Middle frontal gyrus (tissue), 1 donor: ENCODE measurements at regions not wholly inside any gene's neighbourhood (a gene's known extent, or its start where the extent isn't known, plus 50 kb on each side); places are given as distances from the start of the nearest gene placed in this dataset.

Experiments
- DNase-seq: peaks from one replicate; pipeline ENCODE4 v3.0.0-alpha.2; 2015; ENCODE audit warnings: low spot score; ENCODE audit errors: extremely low spot score

GRCh38 chr13:97134364-97135095, 87.6 kb upstream of the MBNL2 start:
- DNase-seq, result no peak

- DNase-seq, result no peak
These were observed 86.2 kb upstream of the MBNL2 start for GRCh38 chr13:97135883-97136282.

GRCh38 chr13:97136418-97136817, 85.7 kb upstream of the MBNL2 start:
- no peak for DNase-seq

GRCh38 chr13:97139691-97140090, 82.4 kb upstream of the MBNL2 start:
- DNase-seq, result no peak

GRCh38 chr13:97140131-97140530, 82.0 kb upstream of the MBNL2 start:
- DNase-seq, result no peak

- DNase-seq, result no peak
These were observed 81.5 kb upstream of the MBNL2 start for GRCh38 chr13:97140611-97141010.

- DNase-seq, result no peak
These were observed 81.0 kb upstream of the MBNL2 start for GRCh38 chr13:97141097-97141496.

GRCh38 chr13:97141564-97142005, 80.5 kb upstream of the MBNL2 start:
- DNase-seq, result no peak

- no peak for DNase-seq
These were observed 79.7 kb upstream of the MBNL2 start for GRCh38 chr13:97142452-97142851.

GRCh38 chr13:97145057-97145456, 77.1 kb upstream of the MBNL2 start:
- no peak for DNase-seq

- no peak for DNase-seq
These were observed 73.2 kb upstream of the MBNL2 start for GRCh38 chr13:97148894-97149293.

- DNase-seq, result no peak
These were observed 61.7 kb upstream of the MBNL2 start for GRCh38 chr13:97160421-97160820.

- no peak for DNase-seq
These were observed 60.4 kb upstream of the MBNL2 start for GRCh38 chr13:97161582-97162231.

- DNase-seq, result no peak
These were observed 56.4 kb upstream of the MBNL2 start for GRCh38 chr13:97165502-97166425.

- DNase-seq, result no peak
These were observed 51.0 kb upstream of the MBNL2 start for GRCh38 chr13:97171136-97171535.
